Panc1 (cell line): ENCODE measurements at regions not wholly inside any gene's neighbourhood (a gene's known extent, or its start where the extent isn't known, plus 50 kb on each side); places are given as distances from the start of the nearest gene placed in this dataset.

ENCODE experiments used
- ATAC-seq: fragments of 200-7000 bp; cut with Tn5 transposase; 2 replicates; pipeline ENCODE4 v1.9.1; 2020; ENCODE audit warnings: mild to moderate bottlenecking, moderate library complexity
- BruUV-seq: library from RNA; stranded (reverse); fragments of 400-500 nt; replicated peaks from 2 replicates; lab custom pipeline; 2021; lab: Mats Ljungman, UMichigan
- CTCF ChIA-PET: fragments of 300-600 bp; sonication (Branson Sonifier 250); formaldehyde crosslinking; loops from one replicate; lab custom pipeline; 2022; ENCODE audit warnings: antibody characterized with exemption; lab: Charles Lee
- POLR2A ChIA-PET: fragments of 300-600 bp; sonication (Branson Sonifier 250); formaldehyde crosslinking; loops from one replicate; lab custom pipeline; 2022; ENCODE audit warnings: antibody characterized with exemption; lab: Charles Lee
- DNase-seq: peaks from one replicate; pipeline ENCODE4 v3.0.0-alpha.2; 2010; ENCODE audit warnings: low read depth, low spot score
- H3K27ac ChIP-seq: 2 replicates; pipeline ENCODE4 v1.5.1; 2011; ENCODE audit warnings: mild to moderate bottlenecking, low read length, inconsistent platforms
- H3K27me3 ChIP-seq: fragments of 200-500 bp; sonication (Bioruptor generic); 2 replicates; pipeline ENCODE4 v1.6.0; 2014; ENCODE audit warnings: low read length, inconsistent platforms; ENCODE audit not compliant: control insufficient read depth, insufficient read depth
- H3K36me3 ChIP-seq: fragments of 200-500 bp; sonication (Bioruptor generic); 2 replicates; pipeline ENCODE4 v1.5.1; 2014; ENCODE audit warnings: inconsistent platforms, mild to moderate bottlenecking, low read length, moderate library complexity; ENCODE audit not compliant: control insufficient read depth, insufficient read depth
- H3K4me1 ChIP-seq: 2 replicates; pipeline ENCODE4 v1.5.1; 2011; ENCODE audit warnings: inconsistent platforms, mild to moderate bottlenecking, low read length, moderate library complexity; ENCODE audit not compliant: control insufficient read depth, insufficient read depth
- H3K4me3 ChIP-seq, 2 experiments: 2 replicates each; pipeline ENCODE4 v1.5.1; 2011 to 2012; ENCODE audit warnings: low read depth in 2 of 2, low read length in 2 of 2, mild to moderate bottlenecking in 2 of 2, inconsistent platforms in 1 of 2, moderate library complexity in 1 of 2
- H3K9me3 ChIP-seq: fragments of 200-500 bp; sonication (Bioruptor generic); 2 replicates; pipeline ENCODE4 v1.5.1; 2014; ENCODE audit warnings: low read depth, mild to moderate bottlenecking, inconsistent platforms, low read length, moderate library complexity; ENCODE audit not compliant: control insufficient read depth, insufficient read depth
- POLR2AphosphoS5 ChIP-seq: IDR thresholded peaks from 2 replicates; pipeline ENCODE4 v1.6.1; 2012; ENCODE audit warnings: mild to moderate bottlenecking, low read depth, low read length, moderate library complexity
- SIN3A ChIP-seq: IDR thresholded peaks from 2 replicates; pipeline ENCODE4 v1.6.1; 2012; ENCODE audit warnings: low read depth, mild to moderate bottlenecking, low read length, moderate library complexity, borderline replicate concordance; ENCODE audit not compliant: insufficient read depth
- TCF7L2 ChIP-seq: IDR thresholded peaks from 2 replicates; pipeline ENCODE4 v1.6.1; 2011; ENCODE audit warnings: mild to moderate bottlenecking, low read depth, low read length, inconsistent platforms
- in situ Hi-C: cut with HindIII; loops from 2 replicates; pipeline ENCODE4 v1.10.0; 2016; ENCODE audit warnings: low sequenced_read_pairs, low pct_unique_long_range_greater_than_20kb
- intact Hi-C: fragments of 100-400 bp; cut with micrococcal nuclease; formaldehyde crosslinking; loops from one replicate; pipeline ENCODE4 v1.10.0; 2022; ENCODE audit not compliant: unreplicated experiment
- TF ChIP-seq, protein P1 (sequence below): fragments of 450-650 bp; IDR thresholded peaks from 2 replicates; pipeline ENCODE4 v1.5.1; 2017; ENCODE audit warnings: mild to moderate bottlenecking
- TF ChIP-seq, protein P2 (sequence below), 2 experiments: IDR thresholded peaks; 2 replicates each; pipeline ENCODE4 v1.6.1; 2011 to 2012; ENCODE audit warnings: low read depth in 2 of 2, control low read depth in 1 of 2, low read length in 1 of 2, mild to moderate bottlenecking in 1 of 2, moderate library complexity in 1 of 2; ENCODE audit not compliant: insufficient read depth in 1 of 2

DNA sequence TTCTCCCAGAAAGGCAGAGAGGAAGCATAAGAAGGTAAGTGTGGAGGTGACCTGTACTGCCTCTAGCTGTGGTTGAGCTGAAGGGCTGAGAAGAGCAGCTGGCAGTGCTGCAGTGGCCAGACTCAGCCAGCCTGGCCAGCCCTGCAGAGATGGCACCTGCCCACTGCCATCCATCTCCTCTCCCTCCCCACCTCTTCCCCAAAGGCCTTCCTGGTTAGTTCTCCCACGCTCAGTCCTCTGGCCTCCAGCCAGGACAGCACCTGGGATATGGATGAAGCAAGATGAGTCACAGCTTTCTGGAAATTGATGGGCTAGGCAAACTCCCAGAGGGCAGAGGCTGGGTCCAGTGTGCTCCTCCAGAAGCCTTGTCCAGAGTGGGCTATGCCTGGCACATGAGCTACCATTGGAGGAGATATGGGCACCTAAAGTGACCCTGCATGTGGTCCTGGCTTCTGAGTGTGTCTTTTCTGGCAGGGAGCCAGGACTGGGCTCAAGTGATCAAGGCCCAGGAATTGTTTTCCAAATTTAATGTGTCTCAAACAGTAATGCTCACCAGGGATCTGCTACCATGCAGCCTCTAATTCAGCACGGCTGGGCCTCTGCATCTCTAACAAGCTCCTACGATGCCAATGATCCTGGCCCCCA, 81.0 kb upstream of the CACUL1 start:
- no TSS peak for BruUV-seq
- in situ Hi-C loops (no loop called here), intact Hi-C loops (no loop called here)
- ATAC-seq, result peak; percentile 43
- no peak for DNase-seq
- Histone ChIP-seq H3K4me3 (no peak overlapping the region), H3K27ac (no peak overlapping the region), H3K36me3 (no peaks in the 10 kb centered on the region), H3K4me1 (no peaks in the 10 kb centered on the region), H3K27me3 (no peaks in the 10 kb centered on the region), H3K9me3 (no peaks in the 10 kb centered on the region)
- CTCF ChIA-PET, result no interaction called here
- TF ChIP-seq POLR2AphosphoS5 (no peak), SIN3A (no peak), TCF7L2 (no peak)
- TF ChIP-seq, protein P1, sequence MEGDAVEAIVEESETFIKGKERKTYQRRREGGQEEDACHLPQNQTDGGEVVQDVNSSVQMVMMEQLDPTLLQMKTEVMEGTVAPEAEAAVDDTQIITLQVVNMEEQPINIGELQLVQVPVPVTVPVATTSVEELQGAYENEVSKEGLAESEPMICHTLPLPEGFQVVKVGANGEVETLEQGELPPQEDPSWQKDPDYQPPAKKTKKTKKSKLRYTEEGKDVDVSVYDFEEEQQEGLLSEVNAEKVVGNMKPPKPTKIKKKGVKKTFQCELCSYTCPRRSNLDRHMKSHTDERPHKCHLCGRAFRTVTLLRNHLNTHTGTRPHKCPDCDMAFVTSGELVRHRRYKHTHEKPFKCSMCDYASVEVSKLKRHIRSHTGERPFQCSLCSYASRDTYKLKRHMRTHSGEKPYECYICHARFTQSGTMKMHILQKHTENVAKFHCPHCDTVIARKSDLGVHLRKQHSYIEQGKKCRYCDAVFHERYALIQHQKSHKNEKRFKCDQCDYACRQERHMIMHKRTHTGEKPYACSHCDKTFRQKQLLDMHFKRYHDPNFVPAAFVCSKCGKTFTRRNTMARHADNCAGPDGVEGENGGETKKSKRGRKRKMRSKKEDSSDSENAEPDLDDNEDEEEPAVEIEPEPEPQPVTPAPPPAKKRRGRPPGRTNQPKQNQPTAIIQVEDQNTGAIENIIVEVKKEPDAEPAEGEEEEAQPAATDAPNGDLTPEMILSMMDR, result no peak
- TF ChIP-seq, protein P2, sequence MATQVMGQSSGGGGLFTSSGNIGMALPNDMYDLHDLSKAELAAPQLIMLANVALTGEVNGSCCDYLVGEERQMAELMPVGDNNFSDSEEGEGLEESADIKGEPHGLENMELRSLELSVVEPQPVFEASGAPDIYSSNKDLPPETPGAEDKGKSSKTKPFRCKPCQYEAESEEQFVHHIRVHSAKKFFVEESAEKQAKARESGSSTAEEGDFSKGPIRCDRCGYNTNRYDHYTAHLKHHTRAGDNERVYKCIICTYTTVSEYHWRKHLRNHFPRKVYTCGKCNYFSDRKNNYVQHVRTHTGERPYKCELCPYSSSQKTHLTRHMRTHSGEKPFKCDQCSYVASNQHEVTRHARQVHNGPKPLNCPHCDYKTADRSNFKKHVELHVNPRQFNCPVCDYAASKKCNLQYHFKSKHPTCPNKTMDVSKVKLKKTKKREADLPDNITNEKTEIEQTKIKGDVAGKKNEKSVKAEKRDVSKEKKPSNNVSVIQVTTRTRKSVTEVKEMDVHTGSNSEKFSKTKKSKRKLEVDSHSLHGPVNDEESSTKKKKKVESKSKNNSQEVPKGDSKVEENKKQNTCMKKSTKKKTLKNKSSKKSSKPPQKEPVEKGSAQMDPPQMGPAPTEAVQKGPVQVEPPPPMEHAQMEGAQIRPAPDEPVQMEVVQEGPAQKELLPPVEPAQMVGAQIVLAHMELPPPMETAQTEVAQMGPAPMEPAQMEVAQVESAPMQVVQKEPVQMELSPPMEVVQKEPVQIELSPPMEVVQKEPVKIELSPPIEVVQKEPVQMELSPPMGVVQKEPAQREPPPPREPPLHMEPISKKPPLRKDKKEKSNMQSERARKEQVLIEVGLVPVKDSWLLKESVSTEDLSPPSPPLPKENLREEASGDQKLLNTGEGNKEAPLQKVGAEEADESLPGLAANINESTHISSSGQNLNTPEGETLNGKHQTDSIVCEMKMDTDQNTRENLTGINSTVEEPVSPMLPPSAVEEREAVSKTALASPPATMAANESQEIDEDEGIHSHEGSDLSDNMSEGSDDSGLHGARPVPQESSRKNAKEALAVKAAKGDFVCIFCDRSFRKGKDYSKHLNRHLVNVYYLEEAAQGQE (IDR thresholded peaks at IDR 0.05; ENCODE audit: insufficient read depth in 1 of 2, low read depth in 2 of 2, low read length in 1 of 2), result no peak
- POLR2A ChIA-PET, result no interaction called here

DNA sequence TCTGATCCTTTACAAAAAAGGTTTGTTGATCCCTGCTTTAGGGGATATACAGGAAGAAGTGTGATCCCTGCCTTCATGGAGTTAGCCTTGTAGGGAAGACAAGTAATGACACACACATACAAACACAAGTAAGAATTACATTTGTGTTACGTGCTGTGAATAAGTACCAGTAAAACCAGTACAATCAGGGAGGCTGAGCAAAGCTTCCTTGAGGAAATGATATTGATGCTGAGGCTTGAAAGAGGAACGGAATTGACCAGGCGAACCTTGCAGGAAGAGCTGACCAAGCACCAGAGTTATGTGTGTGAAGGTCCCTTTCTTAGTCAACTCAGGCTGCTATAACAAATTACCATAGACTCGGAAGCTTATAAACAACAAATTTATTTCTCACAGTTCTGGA, 83.6 kb upstream of the CACUL1 start:
- intact Hi-C loops, result no loop called here
- CTCF ChIA-PET, result no interaction called here
- in situ Hi-C loops, result no loop called here

More for the DNA sequence above, 83.6 kb upstream of the CACUL1 start:
- Histone ChIP-seq H3K27ac (no peak overlapping the region), H3K4me3 (no peak overlapping the region), H3K27me3 (no peaks in the 10 kb centered on the region), H3K9me3 (no peaks in the 10 kb centered on the region), H3K36me3 (no peaks in the 10 kb centered on the region), H3K4me1 (no peaks in the 10 kb centered on the region)
- TF ChIP-seq, protein P2 (IDR thresholded peaks at IDR 0.05; ENCODE audit: insufficient read depth in 1 of 2, low read depth in 2 of 2, low read length in 1 of 2), result no peak
- TF ChIP-seq POLR2AphosphoS5 (no peak), SIN3A (no peak), TCF7L2 (no peak)
- TF ChIP-seq, protein P1, result no peak
- no peak for DNase-seq
- no TSS peak for BruUV-seq
- POLR2A ChIA-PET, result no interaction called here
- ATAC-seq, result no peak
